NCI-H1694 treated with DMSO at 0.1 percent for 48 hours (cell line): ENCODE measurements at regions not wholly inside any gene's neighbourhood (a gene's known extent, or its start where the extent isn't known, plus 50 kb on each side); places are given as distances from the start of the nearest gene placed in this dataset.
A peak's percentile ranks its signal among the peaks of the same experiment; 100 is the strongest.
"Not testable (repeated sequence)": the region's sequence is repeated elsewhere in the genome, so short reads cannot be mapped to it uniquely, and the experiment has no call there.

ENCODE experiments used
- DNase-seq: peaks from one replicate; lab custom pipeline; 2025; lab: John Stamatoyannopoulos, UW

- no peak for DNase-seq
Observed at GRCh38 chr10:128178302-128178958, 52.2 kb upstream of the MKI67 start.

DNA sequence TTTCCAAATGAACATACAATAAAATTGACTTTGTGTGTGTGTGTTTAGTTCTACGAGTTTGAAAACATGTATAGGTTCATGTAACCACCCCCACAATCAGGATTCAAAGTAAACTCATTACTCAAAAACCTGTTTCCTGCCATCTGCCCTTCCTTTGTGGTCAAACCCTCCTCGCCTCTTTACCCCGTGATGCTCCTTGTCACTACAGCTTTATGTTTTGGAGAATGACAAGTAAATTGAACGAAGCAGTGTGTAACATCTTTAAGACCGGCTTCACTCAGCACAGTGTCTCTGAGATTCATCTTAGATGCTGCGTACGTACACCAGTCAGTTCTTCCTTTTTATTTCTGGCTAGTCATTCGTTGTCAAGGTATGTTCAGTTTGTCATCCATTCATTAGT lies 54.6 kb upstream of the MKI67 start:
- no peak for DNase-seq

GRCh38 chr10:128185627-128186026 lies 59.4 kb upstream of the MKI67 start:
- DNase-seq = no peak

GRCh38 chr10:128186959-128187787 lies 61.0 kb upstream of the MKI67 start:
- DNase-seq = no peak

DNA sequence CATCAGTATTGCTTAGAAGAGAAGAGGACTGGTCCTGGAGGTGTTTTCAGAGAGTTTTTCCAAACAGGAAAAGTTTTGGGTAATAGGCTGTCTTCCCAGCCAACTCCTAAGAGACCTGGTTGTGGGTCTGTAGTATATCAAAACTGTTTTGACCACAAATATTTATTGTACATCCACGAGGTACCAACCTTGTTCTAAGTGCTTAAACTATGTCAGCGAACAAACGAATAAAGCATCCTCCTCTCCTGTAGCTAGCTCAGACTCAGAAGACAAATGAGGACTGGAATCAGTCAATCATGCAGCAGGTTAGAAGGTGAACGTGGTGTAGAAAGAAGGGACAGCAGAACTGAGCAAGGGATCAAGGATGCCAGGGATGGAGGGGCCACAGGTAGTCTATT lies 61.6 kb upstream of the MKI67 start:
- no peak for DNase-seq

DNA sequence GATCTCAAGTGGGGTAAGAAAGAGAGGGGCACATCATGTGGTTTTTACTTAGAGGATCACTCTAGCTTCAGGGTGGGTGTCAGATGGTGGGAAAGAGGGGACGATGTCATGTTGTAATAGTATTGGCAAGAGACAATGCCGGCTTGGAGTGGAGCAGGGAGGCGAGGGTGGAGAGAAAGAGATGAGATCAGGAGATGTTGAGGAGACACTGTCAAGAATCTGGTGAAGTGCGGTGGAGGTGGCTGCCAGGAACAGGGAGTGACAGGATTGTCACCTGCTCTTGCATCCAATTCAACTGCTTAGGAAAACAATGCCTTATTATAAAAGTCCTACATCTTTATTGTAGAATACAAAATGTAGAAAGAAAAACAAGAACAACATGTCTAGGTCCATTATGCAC lies 63.0 kb upstream of the MKI67 start:
- DNase-seq = no peak

DNA sequence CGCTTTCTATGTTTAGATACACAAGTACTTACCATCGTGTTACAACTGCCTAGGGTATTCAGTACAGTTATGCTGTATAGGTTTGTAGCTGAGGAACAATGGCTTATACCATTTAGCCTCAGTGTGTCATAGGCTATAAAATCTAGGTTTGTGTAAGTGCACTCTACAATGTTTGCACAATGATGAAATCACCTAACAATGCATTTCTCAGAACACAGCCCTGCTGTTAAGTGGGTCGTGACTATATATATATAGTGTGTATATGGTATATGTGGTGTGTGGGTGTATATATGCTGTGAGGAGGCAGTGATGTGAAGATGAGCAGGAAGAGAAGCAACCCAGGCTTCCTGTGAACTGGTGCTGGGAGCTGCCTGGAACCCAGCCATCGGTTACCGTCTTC lies 65.6 kb upstream of the MKI67 start:
- no peak for DNase-seq

GRCh38 chr10:128201826-128202225 lies 75.6 kb upstream of the MKI67 start:
- DNase-seq = not testable (repeated sequence)

DNA sequence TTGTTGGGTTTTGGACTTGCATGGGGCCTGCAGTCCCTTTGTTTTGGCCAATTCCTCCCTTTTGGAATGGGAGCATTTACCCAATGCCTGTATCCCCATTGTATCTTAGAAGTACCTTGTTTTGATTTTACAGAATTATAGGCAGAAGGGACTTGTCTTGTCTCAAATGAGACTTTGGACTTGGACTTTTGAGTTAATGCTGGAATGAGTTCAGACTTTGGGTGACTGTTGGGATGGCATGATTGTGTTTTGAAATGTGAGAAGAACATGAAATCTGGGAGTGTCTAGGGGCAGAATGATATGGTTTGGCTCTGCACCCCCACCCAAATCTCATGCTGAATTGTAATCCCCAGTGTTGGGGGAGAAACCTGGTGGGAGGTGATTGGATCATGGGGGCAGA lies 76.8 kb upstream of the MKI67 start:
- DNase-seq = no peak

DNA sequence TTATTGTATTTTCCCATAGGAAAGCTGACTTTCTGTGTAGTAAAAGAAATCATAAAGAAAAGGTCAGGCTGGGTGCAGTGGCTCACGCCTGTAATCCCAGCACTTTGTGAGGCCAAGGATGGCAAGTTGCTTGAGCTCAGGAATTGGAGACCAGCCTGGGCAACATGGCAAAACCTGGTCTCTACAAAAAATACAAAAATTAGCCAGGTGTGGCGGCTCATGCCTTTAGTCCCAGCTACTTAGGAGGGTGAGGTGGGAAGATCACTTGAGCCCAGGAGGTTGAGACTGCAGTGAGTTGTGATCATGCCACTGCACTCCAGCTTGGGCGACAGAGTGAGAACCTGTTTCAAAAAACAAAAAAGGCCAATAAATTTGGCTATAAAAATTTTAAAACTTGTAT lies 79.4 kb upstream of the MKI67 start:
- not testable (repeated sequence) for DNase-seq

GRCh38 chr10:128206676-128207075 lies 80.5 kb upstream of the MKI67 start:
- no peak for DNase-seq

GRCh38 chr10:128209862-128210214 lies 83.6 kb upstream of the MKI67 start:
- no peak for DNase-seq

DNA sequence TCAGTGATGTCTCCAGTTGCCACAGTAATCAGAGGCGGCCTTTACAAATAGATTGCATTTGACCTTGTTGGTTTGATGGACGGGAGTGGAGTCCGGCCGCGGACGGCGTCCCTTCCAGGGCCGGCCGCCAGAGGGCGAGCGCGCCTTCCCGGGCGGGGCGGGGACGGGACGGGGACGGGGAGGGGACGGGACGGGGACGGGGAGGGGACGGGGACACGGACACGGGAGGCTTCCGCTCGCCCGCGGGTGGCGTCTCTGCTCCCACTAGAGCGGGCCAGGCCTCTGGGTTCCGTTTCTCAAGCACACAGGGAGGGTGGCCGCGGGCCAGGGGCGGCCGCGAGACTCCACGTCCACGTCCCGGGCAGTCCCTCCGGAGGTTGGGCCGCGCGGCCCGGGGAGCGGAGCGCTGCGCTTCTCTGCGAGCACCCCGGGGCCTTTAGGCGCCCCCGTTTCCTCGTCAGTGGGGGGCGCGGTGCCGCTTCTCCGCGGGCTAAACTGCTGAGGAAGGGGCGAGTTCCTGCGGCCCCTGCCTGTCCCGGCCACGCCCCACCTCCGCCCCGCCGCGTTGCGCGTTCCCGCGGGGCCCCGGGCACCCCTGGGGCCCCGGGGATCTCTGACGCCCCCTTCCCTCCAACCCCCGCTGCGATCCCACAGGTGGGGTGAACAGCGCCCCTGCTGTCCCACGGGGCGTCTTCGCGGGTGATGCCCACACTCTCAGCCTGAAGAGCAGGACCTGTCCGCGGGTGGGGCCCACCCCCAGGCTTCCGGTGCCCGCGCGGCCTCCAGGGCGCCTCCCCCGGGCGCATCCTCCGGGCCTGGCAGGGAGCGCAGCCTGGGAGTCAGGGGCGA lies 84.2 kb upstream of the MKI67 start:
- DNase-seq = peak; percentile 0

GRCh38 chr10:128211064-128211504 lies 84.9 kb upstream of the MKI67 start:
- DNase-seq = no peak

DNA sequence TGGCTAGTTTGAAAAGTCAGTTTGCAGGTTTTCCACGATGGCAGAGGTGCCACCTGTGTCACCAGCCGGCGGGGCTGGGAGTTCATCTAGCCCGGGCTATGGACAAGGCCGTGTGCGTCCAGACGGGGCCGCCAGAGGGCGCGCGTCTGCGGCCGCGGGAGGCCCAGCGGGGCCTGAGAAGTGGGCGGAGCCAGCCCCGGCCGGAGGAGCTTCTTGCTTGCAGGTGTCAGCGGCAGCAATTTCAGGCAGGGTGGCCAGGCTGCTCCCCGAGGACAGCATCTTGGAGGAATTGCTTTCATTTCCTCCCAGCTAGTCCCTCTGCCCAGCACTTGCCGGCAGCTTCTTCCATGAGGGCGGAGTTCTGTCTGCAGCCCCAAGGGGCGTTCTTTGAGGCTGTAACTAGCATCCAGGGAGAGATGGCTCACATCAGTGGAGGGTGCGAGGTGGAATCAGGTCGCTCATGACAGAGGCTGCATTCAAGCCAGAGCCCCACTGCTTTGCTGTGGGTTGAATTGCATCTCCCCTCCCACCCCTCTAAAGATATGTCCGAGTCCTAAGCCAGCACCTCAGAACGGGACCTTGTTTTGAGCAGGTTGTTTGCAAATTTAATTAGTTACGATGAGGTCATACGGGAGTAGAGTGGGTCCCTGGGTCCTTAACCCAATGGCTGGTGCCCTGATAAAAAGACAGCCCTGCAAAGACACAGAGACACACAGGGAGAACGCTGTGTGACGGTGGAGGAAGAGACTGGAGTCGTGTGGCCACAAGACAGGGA lies 85.9 kb upstream of the MKI67 start:
- peak; percentile 24 for DNase-seq

- no peak for DNase-seq
Observed at GRCh38 chr10:128213156-128213555, 86.9 kb upstream of the MKI67 start.

DNA sequence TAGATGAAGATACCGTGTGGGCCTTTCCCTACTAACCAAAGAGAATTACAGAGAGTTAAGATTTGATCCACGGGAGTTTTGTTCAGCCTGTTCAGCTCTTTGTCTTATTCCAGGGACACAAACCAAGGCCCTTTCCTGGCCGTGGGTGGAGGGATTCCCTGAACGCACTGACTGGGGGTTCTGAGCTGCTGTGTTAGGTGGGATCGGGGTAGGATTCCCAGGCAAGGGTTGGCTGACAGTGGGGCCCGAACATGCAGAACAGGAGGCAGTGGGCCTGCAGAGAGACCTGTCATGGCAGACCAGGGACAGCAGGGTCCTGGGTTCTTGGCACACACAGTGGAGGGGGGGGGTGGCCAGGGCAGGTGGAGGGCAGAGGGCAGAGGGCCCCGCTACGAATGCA lies 89.5 kb upstream of the MKI67 start:
- DNase-seq = no peak

GRCh38 chr10:128217136-128217535 lies 90.9 kb upstream of the MKI67 start:
- DNase-seq = no peak

- DNase-seq = no peak
Observed at GRCh38 chr10:128218161-128218560, 91.9 kb upstream of the MKI67 start.

DNA sequence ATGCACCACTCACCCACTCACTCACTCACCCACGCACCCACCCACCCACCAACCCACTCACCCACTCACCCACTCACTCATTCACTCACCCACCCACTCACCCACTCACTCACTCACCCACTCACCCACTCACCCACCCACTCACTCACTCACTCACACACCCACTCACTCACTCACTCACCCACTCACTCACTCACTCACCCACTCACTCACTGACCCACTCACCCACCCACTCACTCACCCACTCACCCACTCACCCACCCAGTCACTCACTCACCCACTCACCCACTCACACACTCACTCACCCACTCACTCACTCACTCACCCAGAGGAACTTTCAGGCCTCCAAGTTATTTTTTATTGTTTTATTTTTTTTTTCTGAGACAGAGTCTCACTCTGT lies 93.1 kb upstream of the MKI67 start:
- no peak for DNase-seq

DNA sequence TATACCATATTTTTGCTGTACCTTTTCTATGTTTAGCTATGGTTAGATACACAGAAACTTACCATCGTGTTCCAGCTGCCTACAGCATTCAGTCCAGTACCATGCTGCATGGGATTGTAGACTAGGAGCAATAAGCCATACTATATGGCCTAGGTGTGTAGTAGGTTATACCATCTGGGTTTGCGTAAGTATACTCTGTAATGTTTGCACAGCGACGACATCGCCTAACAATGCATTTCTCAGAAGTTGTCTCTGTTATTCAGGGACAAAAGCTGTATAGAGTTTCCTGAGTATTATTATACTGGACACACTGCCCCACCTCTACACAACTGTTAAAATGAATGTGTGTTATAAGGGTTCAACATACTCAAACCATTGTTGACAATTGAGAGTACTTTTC lies 93.8 kb upstream of the MKI67 start:
- no peak for DNase-seq

GRCh38 chr10:128221117-128221516 lies 94.9 kb upstream of the MKI67 start:
- no peak for DNase-seq
